ENCODE measurements at regions not wholly inside any gene's neighbourhood (a gene's known extent, or its start where the extent isn't known, plus 50 kb on each side); places are given as distances from the start of the nearest gene placed in this dataset.

DNA sequence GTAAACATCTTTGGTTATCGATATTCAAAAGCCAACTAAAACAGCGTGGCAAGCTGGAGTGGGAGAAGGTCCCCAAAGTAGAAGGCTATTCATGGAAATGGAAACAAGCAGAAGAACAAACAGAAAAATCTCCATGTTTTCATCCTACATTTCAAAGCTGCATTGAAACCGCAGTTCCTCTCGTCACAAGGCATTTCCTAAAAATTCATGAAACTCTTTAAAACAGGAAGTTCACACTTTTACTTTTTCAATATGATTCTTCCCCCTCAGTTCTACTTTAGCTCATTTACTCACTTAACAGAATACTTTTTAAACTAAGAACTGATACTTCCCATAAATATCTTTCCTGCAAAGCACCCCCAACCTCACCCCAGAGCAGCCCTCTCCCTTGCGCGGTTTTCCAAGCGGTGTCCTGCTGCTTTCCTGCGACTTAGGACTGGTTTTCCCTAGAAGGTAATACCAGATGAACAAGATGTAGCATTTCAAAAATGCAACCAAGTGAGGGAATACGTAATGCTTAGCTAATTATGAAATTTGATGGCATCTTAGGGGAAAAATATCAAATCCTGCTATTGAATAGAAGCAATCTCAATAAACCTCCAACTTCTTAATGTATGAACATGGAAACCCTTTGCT, 228.3 kb upstream of the PKN2 start:
- TF ChIP-seq, protein P1, sequence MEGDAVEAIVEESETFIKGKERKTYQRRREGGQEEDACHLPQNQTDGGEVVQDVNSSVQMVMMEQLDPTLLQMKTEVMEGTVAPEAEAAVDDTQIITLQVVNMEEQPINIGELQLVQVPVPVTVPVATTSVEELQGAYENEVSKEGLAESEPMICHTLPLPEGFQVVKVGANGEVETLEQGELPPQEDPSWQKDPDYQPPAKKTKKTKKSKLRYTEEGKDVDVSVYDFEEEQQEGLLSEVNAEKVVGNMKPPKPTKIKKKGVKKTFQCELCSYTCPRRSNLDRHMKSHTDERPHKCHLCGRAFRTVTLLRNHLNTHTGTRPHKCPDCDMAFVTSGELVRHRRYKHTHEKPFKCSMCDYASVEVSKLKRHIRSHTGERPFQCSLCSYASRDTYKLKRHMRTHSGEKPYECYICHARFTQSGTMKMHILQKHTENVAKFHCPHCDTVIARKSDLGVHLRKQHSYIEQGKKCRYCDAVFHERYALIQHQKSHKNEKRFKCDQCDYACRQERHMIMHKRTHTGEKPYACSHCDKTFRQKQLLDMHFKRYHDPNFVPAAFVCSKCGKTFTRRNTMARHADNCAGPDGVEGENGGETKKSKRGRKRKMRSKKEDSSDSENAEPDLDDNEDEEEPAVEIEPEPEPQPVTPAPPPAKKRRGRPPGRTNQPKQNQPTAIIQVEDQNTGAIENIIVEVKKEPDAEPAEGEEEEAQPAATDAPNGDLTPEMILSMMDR (conservative IDR thresholded peaks at IDR 0.05; ENCODE audit: low read depth, low read length): no peak
- TF ChIP-seq EZH2 (IDR thresholded peaks at IDR 0.05; ENCODE audit: low read length, unreplicated experiment): no peak

All from PC-3 (cell line).